ENCODE measurements at regions not wholly inside any gene's neighbourhood (a gene's known extent, or its start where the extent isn't known, plus 50 kb on each side); places are given as distances from the start of the nearest gene placed in this dataset.

DNA sequence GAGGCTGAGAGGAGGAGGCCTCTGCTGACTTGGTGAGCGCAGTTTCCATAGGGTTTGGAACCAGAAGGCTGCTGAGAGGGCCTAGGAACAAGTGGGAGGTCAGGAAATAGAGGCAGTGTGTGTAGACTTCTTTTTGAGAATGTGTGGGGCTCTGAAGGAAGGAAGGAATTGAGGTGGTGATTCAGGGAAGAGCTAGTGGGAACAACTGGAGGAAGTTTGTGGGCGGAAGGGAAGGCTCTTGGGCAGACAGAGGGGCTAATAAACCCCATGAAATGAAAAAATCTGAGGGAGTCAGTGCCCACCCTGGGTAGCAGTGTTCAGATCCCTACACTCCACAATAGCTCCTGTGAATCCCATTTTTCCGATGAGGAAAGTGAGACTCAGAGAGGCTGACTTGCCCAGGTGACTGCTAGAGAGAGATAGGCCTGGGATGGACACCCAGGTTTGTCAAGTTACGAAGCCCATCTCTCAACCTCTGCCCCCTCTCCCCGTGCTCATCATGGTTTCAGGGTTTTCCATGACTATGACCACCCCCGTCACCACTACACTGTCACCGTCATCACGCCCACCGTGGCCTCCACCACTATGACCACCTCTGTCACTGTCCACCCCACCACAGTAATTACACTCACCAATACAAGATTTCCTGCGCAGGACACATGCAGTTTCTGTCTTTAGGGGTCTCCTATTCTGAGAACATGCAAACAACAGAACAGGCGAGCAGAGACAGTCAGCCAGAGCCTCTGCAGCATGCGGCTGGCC is 106.4 kb downstream of the MRPL14 start:
- TF ChIP-seq, protein P1, sequence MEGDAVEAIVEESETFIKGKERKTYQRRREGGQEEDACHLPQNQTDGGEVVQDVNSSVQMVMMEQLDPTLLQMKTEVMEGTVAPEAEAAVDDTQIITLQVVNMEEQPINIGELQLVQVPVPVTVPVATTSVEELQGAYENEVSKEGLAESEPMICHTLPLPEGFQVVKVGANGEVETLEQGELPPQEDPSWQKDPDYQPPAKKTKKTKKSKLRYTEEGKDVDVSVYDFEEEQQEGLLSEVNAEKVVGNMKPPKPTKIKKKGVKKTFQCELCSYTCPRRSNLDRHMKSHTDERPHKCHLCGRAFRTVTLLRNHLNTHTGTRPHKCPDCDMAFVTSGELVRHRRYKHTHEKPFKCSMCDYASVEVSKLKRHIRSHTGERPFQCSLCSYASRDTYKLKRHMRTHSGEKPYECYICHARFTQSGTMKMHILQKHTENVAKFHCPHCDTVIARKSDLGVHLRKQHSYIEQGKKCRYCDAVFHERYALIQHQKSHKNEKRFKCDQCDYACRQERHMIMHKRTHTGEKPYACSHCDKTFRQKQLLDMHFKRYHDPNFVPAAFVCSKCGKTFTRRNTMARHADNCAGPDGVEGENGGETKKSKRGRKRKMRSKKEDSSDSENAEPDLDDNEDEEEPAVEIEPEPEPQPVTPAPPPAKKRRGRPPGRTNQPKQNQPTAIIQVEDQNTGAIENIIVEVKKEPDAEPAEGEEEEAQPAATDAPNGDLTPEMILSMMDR (IDR thresholded peaks at IDR 0.05): no peak
- TF ChIP-seq POLR2A (IDR thresholded peaks at IDR 0.05): no peak
- no peak for TF ChIP-seq POLR2AphosphoS5 (IDR thresholded peaks at IDR 0.05)

All from breast epithelium (tissue), 3 donors.